ENCODE measurements at regions not wholly inside any gene's neighbourhood (a gene's known extent, or its start where the extent isn't known, plus 50 kb on each side); places are given as distances from the start of the nearest gene placed in this dataset.

GRCh38 chr10:52479567-52479966 is 165.5 kb downstream of the DKK1 start:
- no peak for TF ChIP-seq CTCF (conservative IDR thresholded peaks at IDR 0.05 in 1 of 2, IDR thresholded peaks at IDR 0.05 in 1 of 2; ENCODE audit: extremely low read depth in 1 of 2, insufficient read depth in 1 of 2, low read depth in 1 of 2, low read length in 2 of 2)
- no peak for TF ChIP-seq EZH2 (IDR thresholded peaks at IDR 0.05; ENCODE audit: borderline replicate concordance, low read length)
